ENCODE measurements at regions not wholly inside any gene's neighbourhood (a gene's known extent, or its start where the extent isn't known, plus 50 kb on each side); places are given as distances from the start of the nearest gene placed in this dataset.

DNA sequence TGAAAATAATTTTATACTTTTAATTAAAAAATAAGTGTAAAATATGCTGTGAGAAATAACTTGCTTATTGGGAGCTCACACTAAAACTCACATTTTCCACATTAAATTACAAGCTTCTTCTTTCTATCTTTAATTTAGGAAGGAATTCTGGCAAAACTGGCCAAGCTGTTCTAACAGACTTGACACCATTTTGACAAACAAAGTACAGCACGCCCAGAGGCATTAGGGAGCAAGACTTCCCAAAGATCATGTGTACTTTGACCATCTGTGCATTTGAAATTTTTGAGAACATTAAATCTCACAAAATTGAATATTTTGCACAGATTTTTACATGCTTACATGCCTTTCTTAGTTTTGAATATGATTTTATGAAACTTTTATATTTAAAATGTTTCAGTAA lies 1288.4 kb upstream of the CADM2 start:
- TF ChIP-seq POLR2AphosphoS5 (IDR thresholded peaks at IDR 0.05) (no peak), TAF1 (IDR thresholded peaks at IDR 0.05; ENCODE audit: low read depth) (no peak), SMC3 (conservative IDR thresholded peaks at IDR 0.05; ENCODE audit: poor library complexity) (no peak), EP300 (conservative IDR thresholded peaks at IDR 0.05; ENCODE audit: poor library complexity, severe bottlenecking) (no peak), MXI1 (conservative IDR thresholded peaks at IDR 0.05; ENCODE audit: poor library complexity, severe bottlenecking) (no peak)
- TF ChIP-seq, protein P1, sequence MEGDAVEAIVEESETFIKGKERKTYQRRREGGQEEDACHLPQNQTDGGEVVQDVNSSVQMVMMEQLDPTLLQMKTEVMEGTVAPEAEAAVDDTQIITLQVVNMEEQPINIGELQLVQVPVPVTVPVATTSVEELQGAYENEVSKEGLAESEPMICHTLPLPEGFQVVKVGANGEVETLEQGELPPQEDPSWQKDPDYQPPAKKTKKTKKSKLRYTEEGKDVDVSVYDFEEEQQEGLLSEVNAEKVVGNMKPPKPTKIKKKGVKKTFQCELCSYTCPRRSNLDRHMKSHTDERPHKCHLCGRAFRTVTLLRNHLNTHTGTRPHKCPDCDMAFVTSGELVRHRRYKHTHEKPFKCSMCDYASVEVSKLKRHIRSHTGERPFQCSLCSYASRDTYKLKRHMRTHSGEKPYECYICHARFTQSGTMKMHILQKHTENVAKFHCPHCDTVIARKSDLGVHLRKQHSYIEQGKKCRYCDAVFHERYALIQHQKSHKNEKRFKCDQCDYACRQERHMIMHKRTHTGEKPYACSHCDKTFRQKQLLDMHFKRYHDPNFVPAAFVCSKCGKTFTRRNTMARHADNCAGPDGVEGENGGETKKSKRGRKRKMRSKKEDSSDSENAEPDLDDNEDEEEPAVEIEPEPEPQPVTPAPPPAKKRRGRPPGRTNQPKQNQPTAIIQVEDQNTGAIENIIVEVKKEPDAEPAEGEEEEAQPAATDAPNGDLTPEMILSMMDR (IDR thresholded peaks at IDR 0.05; ENCODE audit: poor library complexity, severe bottlenecking) = no peak
- TF ChIP-seq, protein P2, sequence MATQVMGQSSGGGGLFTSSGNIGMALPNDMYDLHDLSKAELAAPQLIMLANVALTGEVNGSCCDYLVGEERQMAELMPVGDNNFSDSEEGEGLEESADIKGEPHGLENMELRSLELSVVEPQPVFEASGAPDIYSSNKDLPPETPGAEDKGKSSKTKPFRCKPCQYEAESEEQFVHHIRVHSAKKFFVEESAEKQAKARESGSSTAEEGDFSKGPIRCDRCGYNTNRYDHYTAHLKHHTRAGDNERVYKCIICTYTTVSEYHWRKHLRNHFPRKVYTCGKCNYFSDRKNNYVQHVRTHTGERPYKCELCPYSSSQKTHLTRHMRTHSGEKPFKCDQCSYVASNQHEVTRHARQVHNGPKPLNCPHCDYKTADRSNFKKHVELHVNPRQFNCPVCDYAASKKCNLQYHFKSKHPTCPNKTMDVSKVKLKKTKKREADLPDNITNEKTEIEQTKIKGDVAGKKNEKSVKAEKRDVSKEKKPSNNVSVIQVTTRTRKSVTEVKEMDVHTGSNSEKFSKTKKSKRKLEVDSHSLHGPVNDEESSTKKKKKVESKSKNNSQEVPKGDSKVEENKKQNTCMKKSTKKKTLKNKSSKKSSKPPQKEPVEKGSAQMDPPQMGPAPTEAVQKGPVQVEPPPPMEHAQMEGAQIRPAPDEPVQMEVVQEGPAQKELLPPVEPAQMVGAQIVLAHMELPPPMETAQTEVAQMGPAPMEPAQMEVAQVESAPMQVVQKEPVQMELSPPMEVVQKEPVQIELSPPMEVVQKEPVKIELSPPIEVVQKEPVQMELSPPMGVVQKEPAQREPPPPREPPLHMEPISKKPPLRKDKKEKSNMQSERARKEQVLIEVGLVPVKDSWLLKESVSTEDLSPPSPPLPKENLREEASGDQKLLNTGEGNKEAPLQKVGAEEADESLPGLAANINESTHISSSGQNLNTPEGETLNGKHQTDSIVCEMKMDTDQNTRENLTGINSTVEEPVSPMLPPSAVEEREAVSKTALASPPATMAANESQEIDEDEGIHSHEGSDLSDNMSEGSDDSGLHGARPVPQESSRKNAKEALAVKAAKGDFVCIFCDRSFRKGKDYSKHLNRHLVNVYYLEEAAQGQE (IDR thresholded peaks at IDR 0.05; ENCODE audit: borderline replicate concordance) = no peak
